NOMO-1 treated with DMSO at 0.1 percent for 48 hours (cell line): ENCODE measurements at regions not wholly inside any gene's neighbourhood (a gene's known extent, or its start where the extent isn't known, plus 50 kb on each side); places are given as distances from the start of the nearest gene placed in this dataset.

Experiments used
- DNase-seq: peaks from one replicate; lab custom pipeline; 2025; ENCODE audit not compliant: unreplicated experiment; lab: John Stamatoyannopoulos, UW

DNA sequence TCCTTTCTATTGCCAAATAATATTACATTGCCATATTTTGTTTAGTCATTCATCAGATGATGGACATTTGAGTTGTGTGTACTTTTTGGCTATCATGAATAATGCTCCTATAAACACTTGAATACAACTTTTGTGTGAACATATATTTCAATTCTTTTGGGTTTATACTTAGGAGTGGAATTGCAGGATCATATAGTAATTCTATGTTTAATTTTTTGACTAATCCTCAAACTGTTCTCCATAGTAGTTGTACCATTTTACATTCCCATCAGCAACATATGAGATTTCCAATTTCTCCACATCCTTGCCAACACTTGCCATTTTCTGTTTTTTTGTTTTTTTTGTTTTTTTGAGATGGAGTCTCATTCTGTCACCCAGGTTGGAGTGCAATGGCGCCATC is 87.2 kb downstream of the B3GNT2 start:
- no peak for DNase-seq

DNA sequence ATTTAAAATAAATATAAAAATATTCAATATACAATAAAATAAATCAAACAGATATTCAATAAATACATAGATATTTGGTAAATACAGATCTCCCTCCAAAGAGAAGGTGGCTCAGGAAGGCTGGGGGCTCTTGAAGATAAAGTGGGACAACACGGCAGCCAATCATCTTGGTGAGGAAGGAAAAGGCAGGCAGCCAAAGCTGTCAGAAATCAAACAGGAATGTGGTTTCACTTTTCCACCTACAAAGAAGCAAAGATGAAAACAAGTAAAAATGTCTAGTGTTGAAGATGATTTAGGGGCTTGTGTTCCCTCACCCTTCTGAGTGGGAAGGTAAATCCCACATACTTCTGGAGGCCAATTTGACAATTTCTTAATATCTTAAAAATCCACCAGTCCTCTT is 85.7 kb downstream of the B3GNT2 start:
- no peak for DNase-seq

DNA sequence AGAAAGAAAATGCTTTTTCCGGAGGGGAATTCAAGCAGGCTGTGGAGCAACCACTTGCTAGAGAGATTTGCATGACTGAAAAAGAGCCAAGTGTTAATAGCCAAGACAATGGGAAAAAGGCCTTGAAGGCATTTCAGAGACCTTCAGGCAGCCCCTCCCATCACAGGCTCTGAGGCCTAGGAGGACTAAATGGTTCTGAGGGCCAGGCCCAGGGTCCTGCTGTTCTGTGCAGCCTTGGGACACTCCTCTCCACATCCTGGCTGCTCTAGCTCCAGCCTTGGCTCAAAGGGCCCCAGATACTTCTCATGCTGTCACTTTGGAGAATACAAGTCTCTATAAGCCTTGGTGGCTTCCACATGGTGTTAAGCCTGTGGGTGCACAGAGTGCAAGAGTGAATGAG is 81.8 kb downstream of the B3GNT2 start:
- DNase-seq: no peak
